ENCODE measurements at regions not wholly inside any gene's neighbourhood (a gene's known extent, or its start where the extent isn't known, plus 50 kb on each side); places are given as distances from the start of the nearest gene placed in this dataset.

GRCh38 chr15:36130641-36131310, 448.6 kb upstream of the CDIN1 start:
- DNase-seq, result no peak
- no peak for ATAC-seq (ENCODE audit: low read depth)
- TF ChIP-seq CTCF (IDR thresholded peaks at IDR 0.05) (no peak), EZH2 (IDR thresholded peaks at IDR 0.05; ENCODE audit: borderline replicate concordance, insufficient read depth, low read depth, low read length, poor library complexity, severe bottlenecking) (no peak)

GRCh38 chr15:36133742-36134141, 445.7 kb upstream of the CDIN1 start:
- Histone ChIP-seq H2AFZ (ENCODE audit: insufficient read depth, low read depth, low read length, poor library complexity, severe bottlenecking) (no peak overlapping the region), H3K4me1 (ENCODE audit: control insufficient read depth in 2 of 2, insufficient read depth in 2 of 2, low read length in 2 of 2) (no peaks in the 10 kb centered on the region), H3K9me3 (ENCODE audit: control extremely low read depth in 1 of 3, control insufficient read depth in 2 of 3, insufficient read depth in 1 of 3, low read length in 2 of 3) (no peaks in the 10 kb centered on the region), H3K27ac (ENCODE audit: low read length in 2 of 2) (no peak overlapping the region), H4K20me1 (ENCODE audit: control insufficient read depth, insufficient read depth, low read length, poor library complexity, severe bottlenecking) (no peaks in the 10 kb centered on the region), H3K4me3 (ENCODE audit: control extremely low read depth in 1 of 5, extremely low read depth in 1 of 5, insufficient read depth in 1 of 5, low read depth in 2 of 5, low read length in 4 of 5) (no peak overlapping the region), H3K27me3 (replicated peaks in 1 of 4; ENCODE audit: control extremely low read depth in 1 of 4, control insufficient read depth in 3 of 4, insufficient read depth in 4 of 4, low read length in 3 of 4) (no peaks in the 10 kb centered on the region), H3K79me2 (ENCODE audit: control insufficient read depth, insufficient read depth, low read length) (no peaks in the 10 kb centered on the region), H3K36me3 (replicated peaks in 1 of 2; ENCODE audit: control extremely low read depth in 1 of 2, control insufficient read depth in 1 of 2, extremely low read depth in 1 of 2, insufficient read depth in 2 of 2, low read length in 1 of 2) (no peaks in the 10 kb centered on the region), H3K4me2 (replicated peaks; ENCODE audit: low read depth, low read length, poor library complexity, severe bottlenecking) (no peak overlapping the region), H3K9ac (ENCODE audit: low read length) (no peak overlapping the region)
- DNase-seq, result no peak
- no peak for ATAC-seq (ENCODE audit: low read depth)
- intact Hi-C loops (cut with micrococcal nuclease), result no loop called here
- H3K27ac Mint-ChIP-seq, result no peak overlapping the region
- CTCF ChIA-PET, result no interaction called here
- H3K9me3 Mint-ChIP-seq (ENCODE audit: insufficient read depth), result peaks cover 2% of the 10 kb centered on the region
- H3K4me3 Mint-ChIP-seq, result no peak overlapping the region
- no peaks in the 10 kb centered on the region for H3K4me1 Mint-ChIP-seq
- TF ChIP-seq EZH2 (IDR thresholded peaks at IDR 0.05; ENCODE audit: borderline replicate concordance, insufficient read depth, low read depth, low read length, poor library complexity, severe bottlenecking), result no peak
- no peak for TF ChIP-seq CTCF (IDR thresholded peaks at IDR 0.05)
- POLR2A ChIA-PET, result no interaction called here
- no peaks in the 10 kb centered on the region for H3K27me3 Mint-ChIP-seq
- 80% methylated on average over 2 of the region's 2 CpGs for WGBS (ENCODE audit: insufficient coverage)

More at GRCh38 chr15:36130641-36131310, 448.6 kb upstream of the CDIN1 start:
- H3K79me2 ChIP-seq (ENCODE audit: control insufficient read depth, insufficient read depth, low read length), result no peaks in the 10 kb centered on the region
- H3K4me3 Mint-ChIP-seq, result no peak overlapping the region
- H3K27ac Mint-ChIP-seq, result no peak overlapping the region
- H3K4me3 ChIP-seq (ENCODE audit: control extremely low read depth in 1 of 5, extremely low read depth in 1 of 5, insufficient read depth in 1 of 5, low read depth in 2 of 5, low read length in 4 of 5), result no peak overlapping the region
- no peaks in the 10 kb centered on the region for H3K27me3 ChIP-seq (replicated peaks in 1 of 4; ENCODE audit: control extremely low read depth in 1 of 4, control insufficient read depth in 3 of 4, insufficient read depth in 4 of 4, low read length in 3 of 4)
- H3K27ac ChIP-seq (ENCODE audit: low read length in 2 of 2), result no peak overlapping the region
- no peaks in the 10 kb centered on the region for H3K27me3 Mint-ChIP-seq
- intact Hi-C loops (cut with micrococcal nuclease), result no loop called here
- H3K4me1 Mint-ChIP-seq, result no peaks in the 10 kb centered on the region
- no peak overlapping the region for H3K4me2 ChIP-seq (replicated peaks; ENCODE audit: low read depth, low read length, poor library complexity, severe bottlenecking)
- ChIA-PET CTCF (no interaction called here), POLR2A (no interaction called here)
- H3K9ac ChIP-seq (ENCODE audit: low read length), result no peak overlapping the region
- no CpG with 5 or more reads among the region's 3 CpGs for WGBS (ENCODE audit: insufficient coverage)
- H2AFZ ChIP-seq (ENCODE audit: insufficient read depth, low read depth, low read length, poor library complexity, severe bottlenecking), result no peak overlapping the region
- H3K9me3 Mint-ChIP-seq (ENCODE audit: insufficient read depth), result no peaks in the 10 kb centered on the region
- no peaks in the 10 kb centered on the region for H3K36me3 ChIP-seq (replicated peaks in 1 of 2; ENCODE audit: control extremely low read depth in 1 of 2, control insufficient read depth in 1 of 2, extremely low read depth in 1 of 2, insufficient read depth in 2 of 2, low read length in 1 of 2)
- no peaks in the 10 kb centered on the region for H3K9me3 ChIP-seq (ENCODE audit: control extremely low read depth in 1 of 3, control insufficient read depth in 2 of 3, insufficient read depth in 1 of 3, low read length in 2 of 3)
- H3K4me1 ChIP-seq (ENCODE audit: control insufficient read depth in 2 of 2, insufficient read depth in 2 of 2, low read length in 2 of 2), result no peaks in the 10 kb centered on the region
- no peaks in the 10 kb centered on the region for H4K20me1 ChIP-seq (ENCODE audit: control insufficient read depth, insufficient read depth, low read length, poor library complexity, severe bottlenecking)
